HL-60 (cell line): ENCODE measurements at regions not wholly inside any gene's neighbourhood (a gene's known extent, or its start where the extent isn't known, plus 50 kb on each side); places are given as distances from the start of the nearest gene placed in this dataset.

ENCODE experiments used
- CTCF ChIP-seq: IDR thresholded peaks from one replicate; pipeline ENCODE4 v1.5.1; 2011; ENCODE audit warnings: low read length, control low read depth, inconsistent platforms; ENCODE audit not compliant: insufficient read depth
- GABPA ChIP-seq: IDR thresholded peaks from 2 replicates; pipeline ENCODE4 v1.6.1; 2012; ENCODE audit warnings: low read depth
- POLR2AphosphoS5 ChIP-seq: IDR thresholded peaks from 2 replicates; pipeline ENCODE4 v1.6.1; 2012; ENCODE audit warnings: low read depth
- REST ChIP-seq: IDR thresholded peaks from 2 replicates; pipeline ENCODE4 v1.6.1; 2012; ENCODE audit warnings: low read depth; ENCODE audit not compliant: insufficient replicate concordance

- TF ChIP-seq CTCF = no peak
- TF ChIP-seq POLR2AphosphoS5 = no peak
- no peak for TF ChIP-seq GABPA
- no peak for TF ChIP-seq REST
These were observed 146.3 kb upstream of the ZNF536 start for GRCh38 chr19:30225676-30226463.
